Heart left ventricle (tissue), 16 donors: ENCODE measurements at regions not wholly inside any gene's neighbourhood (a gene's known extent, or its start where the extent isn't known, plus 50 kb on each side); places are given as distances from the start of the nearest gene placed in this dataset.

ENCODE experiments used
- ATAC-seq, 4 donors: fragments of 200-7000 bp; cut with Tn5 transposase; one replicate each; pipeline ENCODE4 v1.9.1; 2020 to 2022; ENCODE audit warnings: moderate library complexity in 4 of 4, mild to moderate bottlenecking in 3 of 4, moderate number of reproducible peaks in 1 of 4
- DNase-seq, 5 donors: peaks; one replicate each; pipeline ENCODE4 v3.0.0-alpha.2; 2020
- H3K27ac ChIP-seq, 12 donors: fragments of 200-600 bp; sonication (generic) in 4 of 12; one replicate each; pipeline versions ENCODE4 v1.5.0 to v1.8.0; 2016 to 2022; ENCODE audit warnings: mild to moderate bottlenecking in 2 of 12
- H3K27me3 ChIP-seq, 9 donors: fragments of 200-600 bp; sonication (generic) in 2 of 9; one replicate each; pipeline versions ENCODE4 v1.5.1 to v1.8.0; 2016 to 2022; ENCODE audit warnings: mild to moderate bottlenecking in 3 of 9
- H3K36me3 ChIP-seq, 9 donors: fragments of 200-600 bp; sonication (generic) in 2 of 9; one replicate each; pipeline versions ENCODE4 v1.5.0 to v1.8.0; 2018 to 2022; ENCODE audit warnings: mild to moderate bottlenecking in 2 of 9
- H3K4me1 ChIP-seq, 12 donors: fragments of 200-600 bp; sonication (generic) in 4 of 12; one replicate each; pipeline versions ENCODE4 v1.5.0 to v1.8.0; 2016 to 2022; ENCODE audit warnings: mild to moderate bottlenecking in 3 of 12
- H3K4me3 ChIP-seq, 12 donors: fragments of 200-600 bp; sonication (generic) in 4 of 12; one replicate each; pipeline versions ENCODE4 v1.5.0 to v1.8.0; 2017 to 2022; ENCODE audit warnings: mild to moderate bottlenecking in 9 of 12, moderate library complexity in 4 of 12
- H3K9me3 ChIP-seq, 12 donors: fragments of 200-600 bp; sonication (generic) in 4 of 12; one replicate each; pipeline versions ENCODE4 v1.5.0 to v1.8.0; 2016 to 2022; ENCODE audit warnings: mild to moderate bottlenecking in 1 of 12
- POLR2A ChIP-seq, 2 donors: fragments of 450-650 bp; IDR thresholded peaks; one replicate each; pipeline ENCODE4 v1.6.1; 2017; ENCODE audit warnings: antibody characterized with exemption in 2 of 2, mild to moderate bottlenecking in 2 of 2, moderate library complexity in 2 of 2
- WGBS, 4 donors: extraction: QIAGEN DNeasy Blood & Tissue Kit in 2 of 4; methylation state at CpG; one replicate each; pipeline versions ENCODE4 v1.1.5 to v1.1.7; 2013 to 2018; 5-methylcytosine and 5-hydroxymethylcytosine counted together
- intact Hi-C, 10 donors: fragments of 100-400 bp; cut with DNase I; formaldehyde crosslinking; loops; one replicate each; pipeline versions ENCODE4 v1.11.1 to v1.14.2; 2022
- TF ChIP-seq, protein P1 (sequence below), 12 donors: fragments of 200-600 bp; sonication (generic) in 4 of 12; IDR thresholded peaks; one replicate each; pipeline versions ENCODE4 v1.5.0 to v1.8.0; 2018 to 2022; ENCODE audit warnings: antibody characterized with exemption in 12 of 12, mild to moderate bottlenecking in 5 of 12
- donor health status: ischemic (EF 13 %, LVEDD 7.1; RV severe dilation, severe dysfunction).
- donor health status: healthy with polysubstance abuse.
- donor health status: DM: no; HTN: yes; CAD: no.
- donor health status: DM: no; HTN: no; CAD: no.
- donor health status: ischemic (EF 25% LVEDD 6.9; RV normal size, moderate dysfunction).
- donor health status: ischemic (EF 25% LVEDD 5.7; RV mildly dilated, moderate dysfunction).
- donor health status: healthy.
- donor health status: DM: yes; HTN: yes; CAD: no.
- donor health status: ischemic (EF 35%, LVEDD 5.7; RV mildly dilated, moderate dysfunction).
- donor health status: nonischemic (EF 11% LVEDD 7.7; RV severe dilation, severe dysfunction).
- donor health status: DM: yes; HTN: yes; CAD: no.
- donor health status: PGD.
- donor health status: ischemic (EF 29% LVEDD 5.4; RV normal size, mild dysfunction).
- donor health status: nonischemic (EF 23%, LVEDD 6.1; RV moderate dilation, normal function).

DNA sequence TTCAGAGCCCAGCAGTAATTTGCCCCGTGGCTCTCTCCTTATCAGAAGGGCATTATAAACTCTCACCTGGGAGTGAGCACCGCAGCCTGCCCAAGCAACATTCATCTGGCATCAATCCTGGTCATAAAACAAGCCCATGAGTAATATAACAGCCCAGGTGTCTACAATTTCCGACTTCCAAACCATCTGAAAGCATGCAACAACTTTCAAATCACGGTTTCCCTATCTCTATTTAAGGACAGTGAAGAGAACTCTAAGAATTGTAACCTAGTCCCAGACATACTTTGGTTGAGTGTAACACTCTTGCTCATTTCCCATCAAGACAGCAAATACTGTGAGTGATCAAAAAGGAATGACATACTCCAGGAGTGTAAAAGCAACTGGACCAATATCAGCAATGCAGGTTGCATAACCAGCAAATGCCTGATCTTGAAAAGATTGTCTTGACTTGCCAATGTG lies 487.4 kb upstream of the SOX9 start:
- H3K27me3 ChIP-seq: no peaks in the 10 kb centered on the region
- H3K27ac ChIP-seq: no peak overlapping the region
- ATAC-seq (no peak), DNase-seq (no peak)
- no peaks in the 10 kb centered on the region for H3K36me3 ChIP-seq
- no peaks in the 10 kb centered on the region for H3K9me3 ChIP-seq
- 42 to 65% (median 54%) methylated on average over 4 of the region's 4 CpGs for WGBS, 4 donors
- TF ChIP-seq, protein P1, sequence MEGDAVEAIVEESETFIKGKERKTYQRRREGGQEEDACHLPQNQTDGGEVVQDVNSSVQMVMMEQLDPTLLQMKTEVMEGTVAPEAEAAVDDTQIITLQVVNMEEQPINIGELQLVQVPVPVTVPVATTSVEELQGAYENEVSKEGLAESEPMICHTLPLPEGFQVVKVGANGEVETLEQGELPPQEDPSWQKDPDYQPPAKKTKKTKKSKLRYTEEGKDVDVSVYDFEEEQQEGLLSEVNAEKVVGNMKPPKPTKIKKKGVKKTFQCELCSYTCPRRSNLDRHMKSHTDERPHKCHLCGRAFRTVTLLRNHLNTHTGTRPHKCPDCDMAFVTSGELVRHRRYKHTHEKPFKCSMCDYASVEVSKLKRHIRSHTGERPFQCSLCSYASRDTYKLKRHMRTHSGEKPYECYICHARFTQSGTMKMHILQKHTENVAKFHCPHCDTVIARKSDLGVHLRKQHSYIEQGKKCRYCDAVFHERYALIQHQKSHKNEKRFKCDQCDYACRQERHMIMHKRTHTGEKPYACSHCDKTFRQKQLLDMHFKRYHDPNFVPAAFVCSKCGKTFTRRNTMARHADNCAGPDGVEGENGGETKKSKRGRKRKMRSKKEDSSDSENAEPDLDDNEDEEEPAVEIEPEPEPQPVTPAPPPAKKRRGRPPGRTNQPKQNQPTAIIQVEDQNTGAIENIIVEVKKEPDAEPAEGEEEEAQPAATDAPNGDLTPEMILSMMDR (IDR thresholded peaks at IDR 0.05): no peak
- no peak for TF ChIP-seq POLR2A (IDR thresholded peaks at IDR 0.05)
- H3K4me3 ChIP-seq: no peak overlapping the region
- no peaks in the 10 kb centered on the region for H3K4me1 ChIP-seq
- intact Hi-C loops: no loop called here

- no peaks in the 10 kb centered on the region for H3K36me3 ChIP-seq
- no peak overlapping the region for H3K4me3 ChIP-seq
- H3K27ac ChIP-seq: no peak overlapping the region
- TF ChIP-seq POLR2A (IDR thresholded peaks at IDR 0.05): no peak
- TF ChIP-seq, protein P1 (IDR thresholded peaks at IDR 0.05): no peak
- 62 to 72% (median 66%) methylated on average over 1 of the region's 1 CpG for WGBS, 4 donors
- H3K9me3 ChIP-seq: no peaks in the 10 kb centered on the region
- ATAC-seq (no peak), DNase-seq (no peak)
- no peaks in the 10 kb centered on the region for H3K27me3 ChIP-seq
- H3K4me1 ChIP-seq: no peaks in the 10 kb centered on the region
- intact Hi-C loops: no loop called here
Observed at GRCh38 chr17:71634376-71634775, 486.4 kb upstream of the SOX9 start.

GRCh38 chr17:71635187-71635586 lies 485.6 kb upstream of the SOX9 start:
- intact Hi-C loops: no loop called here
- H3K27me3 ChIP-seq: no peaks in the 10 kb centered on the region
- no peak overlapping the region for H3K27ac ChIP-seq
- H3K4me3 ChIP-seq: no peak overlapping the region
- DNase-seq (no peak), ATAC-seq (no peak)
- no peaks in the 10 kb centered on the region for H3K36me3 ChIP-seq
- H3K4me1 ChIP-seq: no peaks in the 10 kb centered on the region
- no peaks in the 10 kb centered on the region for H3K9me3 ChIP-seq
- WGBS, 4 donors: 86 to 89% (median 88%) methylated on average over 5 of the region's 5 CpGs
- no peak for TF ChIP-seq POLR2A (IDR thresholded peaks at IDR 0.05)
- TF ChIP-seq, protein P1 (IDR thresholded peaks at IDR 0.05): no peak

DNA sequence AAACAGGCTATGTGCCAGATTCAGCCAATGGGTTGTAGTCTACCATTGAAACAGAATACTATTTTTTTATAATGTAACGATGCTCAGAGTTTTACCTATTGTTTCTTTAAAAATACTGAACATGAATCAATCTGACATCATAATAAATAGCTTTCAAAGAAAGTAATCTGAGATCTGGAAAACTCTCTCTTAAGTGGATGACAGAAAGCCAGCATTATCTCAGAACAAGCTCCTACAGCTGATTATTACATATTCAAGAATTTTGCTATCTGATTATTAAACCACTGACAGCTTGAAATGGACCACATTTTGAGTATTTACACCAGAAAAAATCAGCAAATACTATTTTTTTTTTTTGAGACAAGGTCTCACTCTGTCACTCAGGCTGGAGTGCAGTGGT lies 484.2 kb upstream of the SOX9 start:
- intact Hi-C loops: no loop called here
- Histone ChIP-seq H3K4me1 (no peaks in the 10 kb centered on the region), H3K27ac (no peak overlapping the region), H3K4me3 (no peak overlapping the region), H3K9me3 (no peaks in the 10 kb centered on the region), H3K36me3 (no peaks in the 10 kb centered on the region), H3K27me3 (no peaks in the 10 kb centered on the region)
- no peak for DNase-seq
- 55 to 72% (median 68%) methylated on average over 1 of the region's 1 CpG for WGBS, 4 donors
- no peak for ATAC-seq
- TF ChIP-seq, protein P1 (IDR thresholded peaks at IDR 0.05): no peak
- TF ChIP-seq POLR2A (IDR thresholded peaks at IDR 0.05): no peak
